Immature natural killer cell (primary cell): ENCODE measurements at regions not wholly inside any gene's neighbourhood (a gene's known extent, or its start where the extent isn't known, plus 50 kb on each side); places are given as distances from the start of the nearest gene placed in this dataset.

ENCODE experiments used
- DNase-seq, 3 donors: peaks; one replicate each; pipeline ENCODE4 v3.0.0; 2022; ENCODE audit warnings: mixed read lengths in 1 of 3
- H3K27ac Mint-ChIP-seq, 6 donors: one replicate each; pipeline ENCODE4 v1.8.0; 2020; ENCODE audit warnings: mixed read lengths in 6 of 6, mild to moderate bottlenecking in 5 of 6, inconsistent platforms in 4 of 6, moderate library complexity in 3 of 6
- H3K27me3 Mint-ChIP-seq, 3 donors: one replicate each; pipeline ENCODE4 v1.8.0; 2020 to 2021; ENCODE audit warnings: low read depth in 3 of 3, mild to moderate bottlenecking in 3 of 3, mixed read lengths in 3 of 3, moderate library complexity in 3 of 3, inconsistent platforms in 1 of 3
- H3K36me3 Mint-ChIP-seq, 3 donors: one replicate each; pipeline ENCODE4 v1.8.0; 2020; ENCODE audit warnings: mixed read lengths in 3 of 3, inconsistent platforms in 2 of 3, mild to moderate bottlenecking in 2 of 3
- H3K4me1 Mint-ChIP-seq, 2 donors: one replicate each; pipeline ENCODE4 v1.8.0; 2020; ENCODE audit warnings: inconsistent platforms in 2 of 2, mild to moderate bottlenecking in 2 of 2, mixed read lengths in 2 of 2, moderate library complexity in 1 of 2
- H3K4me3 Mint-ChIP-seq, 5 donors: one replicate each; pipeline ENCODE4 v1.8.0; 2020; ENCODE audit warnings: mild to moderate bottlenecking in 5 of 5, mixed read lengths in 5 of 5, inconsistent platforms in 3 of 5, moderate library complexity in 3 of 5
- H3K9me3 Mint-ChIP-seq, 6 donors: one replicate each; pipeline ENCODE4 v1.8.0; 2020; ENCODE audit warnings: mild to moderate bottlenecking in 6 of 6, mixed read lengths in 6 of 6, inconsistent platforms in 4 of 6, moderate library complexity in 3 of 6

- no peak for DNase-seq
- Mint-ChIP-seq H3K27me3 (peaks cover 0 to 1% (median 0%) of the 10 kb centered on the region in 3 donors), H3K36me3 (no peaks in the 10 kb centered on the region), H3K4me3 (no peak overlapping the region), H3K4me1 (no peaks in the 10 kb centered on the region), H3K9me3 (peaks cover 6 to 25% (median 11%) of the 10 kb centered on the region in 6 donors), H3K27ac (no peak overlapping the region)
Observed at GRCh38 chr1:237998581-237998980, 107.9 kb upstream of the ZP4 start.

- no peaks in the 10 kb centered on the region for H3K36me3 Mint-ChIP-seq
- no peak overlapping the region for H3K4me3 Mint-ChIP-seq
- H3K4me1 Mint-ChIP-seq, result no peaks in the 10 kb centered on the region
- H3K27ac Mint-ChIP-seq, result no peak overlapping the region
- H3K27me3 Mint-ChIP-seq, result no peaks in the 10 kb centered on the region
- H3K9me3 Mint-ChIP-seq, result peaks cover 0 to 13% (median 3%) of the 10 kb centered on the region in 6 donors
- no peak for DNase-seq
Observed at GRCh38 chr1:237983496-237983895, 92.8 kb upstream of the ZP4 start.

- no peaks in the 10 kb centered on the region for H3K27me3 Mint-ChIP-seq
- peaks cover 0 to 8% (median 6%) of the 10 kb centered on the region in 6 donors for H3K9me3 Mint-ChIP-seq
- no peak overlapping the region for H3K4me3 Mint-ChIP-seq
- DNase-seq, result no peak
- no peak overlapping the region for H3K27ac Mint-ChIP-seq
- no peaks in the 10 kb centered on the region for H3K4me1 Mint-ChIP-seq
- H3K36me3 Mint-ChIP-seq, result no peaks in the 10 kb centered on the region
Observed at GRCh38 chr1:237981223-237981622, 90.5 kb upstream of the ZP4 start.

- Mint-ChIP-seq H3K4me1 (no peaks in the 10 kb centered on the region), H3K27me3 (no peaks in the 10 kb centered on the region), H3K9me3 (peaks cover 4 to 18% (median 6%) of the 10 kb centered on the region in 6 donors), H3K27ac (no peak overlapping the region), H3K36me3 (no peaks in the 10 kb centered on the region), H3K4me3 (no peak overlapping the region)
- DNase-seq, result no peak
Observed at GRCh38 chr1:237976331-237976730, 85.6 kb upstream of the ZP4 start.

GRCh38 chr1:237975903-237976302, 85.2 kb upstream of the ZP4 start:
- no peak overlapping the region for H3K27ac Mint-ChIP-seq
- DNase-seq, result no peak
- H3K36me3 Mint-ChIP-seq, result no peaks in the 10 kb centered on the region
- H3K4me1 Mint-ChIP-seq, result no peaks in the 10 kb centered on the region
- H3K9me3 Mint-ChIP-seq, result peaks cover 4 to 21% (median 7%) of the 10 kb centered on the region in 6 donors
- H3K4me3 Mint-ChIP-seq, result no peak overlapping the region
- H3K27me3 Mint-ChIP-seq, result no peaks in the 10 kb centered on the region

- no peaks in the 10 kb centered on the region for H3K4me1 Mint-ChIP-seq
- no peak for DNase-seq
- no peaks in the 10 kb centered on the region for H3K27me3 Mint-ChIP-seq
- H3K27ac Mint-ChIP-seq, result no peak overlapping the region
- H3K9me3 Mint-ChIP-seq, result peaks cover 4 to 21% (median 7%) of the 10 kb centered on the region in 6 donors
- H3K4me3 Mint-ChIP-seq, result no peak overlapping the region
- H3K36me3 Mint-ChIP-seq, result no peaks in the 10 kb centered on the region
Observed at GRCh38 chr1:237975376-237975775, 84.7 kb upstream of the ZP4 start.

GRCh38 chr1:237972186-237972585, 81.5 kb upstream of the ZP4 start:
- no peaks in the 10 kb centered on the region for H3K36me3 Mint-ChIP-seq
- H3K4me3 Mint-ChIP-seq, result no peak overlapping the region
- H3K27me3 Mint-ChIP-seq, result peaks cover 0 to 2% (median 0%) of the 10 kb centered on the region in 3 donors
- no peak overlapping the region for H3K27ac Mint-ChIP-seq
- H3K4me1 Mint-ChIP-seq, result no peaks in the 10 kb centered on the region
- peaks cover 4 to 24% (median 9%) of the 10 kb centered on the region in 6 donors for H3K9me3 Mint-ChIP-seq
- no peak for DNase-seq

- no peak overlapping the region for H3K27ac Mint-ChIP-seq
- H3K4me1 Mint-ChIP-seq, result no peaks in the 10 kb centered on the region
- H3K27me3 Mint-ChIP-seq, result peaks cover 0 to 6% (median 0%) of the 10 kb centered on the region in 3 donors
- H3K9me3 Mint-ChIP-seq, result peaks cover 2 to 13% (median 6%) of the 10 kb centered on the region in 6 donors
- no peak overlapping the region for H3K4me3 Mint-ChIP-seq
- H3K36me3 Mint-ChIP-seq, result no peaks in the 10 kb centered on the region
- DNase-seq, result no peak
Observed at GRCh38 chr1:237962985-237963384, 72.3 kb upstream of the ZP4 start.

- Mint-ChIP-seq H3K9me3 (peaks cover 0 to 13% (median 4%) of the 10 kb centered on the region in 6 donors), H3K36me3 (no peaks in the 10 kb centered on the region), H3K4me3 (no peak overlapping the region), H3K4me1 (no peaks in the 10 kb centered on the region), H3K27ac (no peak overlapping the region), H3K27me3 (peaks cover 0 to 6% (median 0%) of the 10 kb centered on the region in 3 donors)
- no peak for DNase-seq
Observed at GRCh38 chr1:237961754-237962153, 71.0 kb upstream of the ZP4 start.

- no peak for DNase-seq
- peaks cover 0 to 21% (median 4%) of the 10 kb centered on the region in 6 donors for H3K9me3 Mint-ChIP-seq
Observed at GRCh38 chr1:237959838-237960237, 69.1 kb upstream of the ZP4 start.

GRCh38 chr1:237953238-237953637, 62.5 kb upstream of the ZP4 start:
- Mint-ChIP-seq H3K27me3 (peaks cover 0 to 2% (median 0%) of the 10 kb centered on the region in 3 donors), H3K36me3 (no peaks in the 10 kb centered on the region), H3K27ac (no peak overlapping the region), H3K9me3 (peaks cover 0 to 14% (median under 1%) of the 10 kb centered on the region in 6 donors), H3K4me3 (no peak overlapping the region), H3K4me1 (no peaks in the 10 kb centered on the region)
- DNase-seq, result no peak

More at GRCh38 chr1:237959838-237960237, 69.1 kb upstream of the ZP4 start:
- Mint-ChIP-seq H3K27me3 (peaks cover 0 to 6% (median 0%) of the 10 kb centered on the region in 3 donors), H3K36me3 (no peaks in the 10 kb centered on the region), H3K27ac (no peak overlapping the region), H3K4me1 (no peaks in the 10 kb centered on the region), H3K4me3 (no peak overlapping the region)
